Uterus (tissue), 2 donors: ENCODE measurements at regions not wholly inside any gene's neighbourhood (a gene's known extent, or its start where the extent isn't known, plus 50 kb on each side); places are given as distances from the start of the nearest gene placed in this dataset.

ENCODE experiments used
- POLR2A ChIP-seq, 2 donors: fragments of 450-650 bp; IDR thresholded peaks; one replicate each; pipeline ENCODE4 v1.6.1; 2016; ENCODE audit warnings: antibody characterized with exemption in 2 of 2, mild to moderate bottlenecking in 1 of 2, moderate library complexity in 1 of 2
- TF ChIP-seq, protein P1 (sequence below), 4 experiments: fragments of 200-600 bp in 2 of 4; fragments of 450-650 bp in 2 of 4; sonication (generic) in 2 of 4; IDR thresholded peaks; one replicate each; pipeline ENCODE4 v1.5.1; 2016 to 2019; ENCODE audit warnings: antibody characterized with exemption in 4 of 4, mild to moderate bottlenecking in 2 of 4, moderate library complexity in 1 of 4

DNA sequence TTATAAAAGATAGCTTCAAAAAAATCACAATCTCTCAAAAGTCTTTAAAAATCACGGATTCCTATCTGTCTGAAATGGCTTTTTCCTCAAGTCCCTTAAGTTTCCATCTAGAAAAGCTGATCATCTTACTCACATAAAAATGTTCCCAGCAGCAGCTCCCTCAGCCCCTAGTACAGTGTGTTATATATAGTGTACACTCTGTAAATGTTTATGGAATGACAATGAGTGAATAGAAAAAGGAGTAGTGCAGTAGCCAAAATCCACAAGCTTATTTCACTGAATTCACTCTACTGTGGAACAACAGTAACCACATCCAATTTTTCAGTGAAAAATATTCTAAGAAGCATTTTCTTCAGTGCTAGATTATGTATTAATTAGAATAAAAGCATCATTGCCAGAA, 609.4 kb downstream of the DTWD2 start:
- TF ChIP-seq POLR2A (IDR thresholded peaks at IDR 0.05) = no peak
- TF ChIP-seq, protein P1, sequence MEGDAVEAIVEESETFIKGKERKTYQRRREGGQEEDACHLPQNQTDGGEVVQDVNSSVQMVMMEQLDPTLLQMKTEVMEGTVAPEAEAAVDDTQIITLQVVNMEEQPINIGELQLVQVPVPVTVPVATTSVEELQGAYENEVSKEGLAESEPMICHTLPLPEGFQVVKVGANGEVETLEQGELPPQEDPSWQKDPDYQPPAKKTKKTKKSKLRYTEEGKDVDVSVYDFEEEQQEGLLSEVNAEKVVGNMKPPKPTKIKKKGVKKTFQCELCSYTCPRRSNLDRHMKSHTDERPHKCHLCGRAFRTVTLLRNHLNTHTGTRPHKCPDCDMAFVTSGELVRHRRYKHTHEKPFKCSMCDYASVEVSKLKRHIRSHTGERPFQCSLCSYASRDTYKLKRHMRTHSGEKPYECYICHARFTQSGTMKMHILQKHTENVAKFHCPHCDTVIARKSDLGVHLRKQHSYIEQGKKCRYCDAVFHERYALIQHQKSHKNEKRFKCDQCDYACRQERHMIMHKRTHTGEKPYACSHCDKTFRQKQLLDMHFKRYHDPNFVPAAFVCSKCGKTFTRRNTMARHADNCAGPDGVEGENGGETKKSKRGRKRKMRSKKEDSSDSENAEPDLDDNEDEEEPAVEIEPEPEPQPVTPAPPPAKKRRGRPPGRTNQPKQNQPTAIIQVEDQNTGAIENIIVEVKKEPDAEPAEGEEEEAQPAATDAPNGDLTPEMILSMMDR (IDR thresholded peaks at IDR 0.05) = no peak
